ENCODE measurements at regions not wholly inside any gene's neighbourhood (a gene's known extent, or its start where the extent isn't known, plus 50 kb on each side); places are given as distances from the start of the nearest gene placed in this dataset.

GRCh38 chr5:97979740-97980139, 793.7 kb upstream of the RGMB start (continued):
- TF ChIP-seq E2F4 (CRISPR knock-in tag; IDR thresholded peaks at IDR 0.05; ENCODE audit: borderline replicate concordance, low read depth), result no peak

- Mint-ChIP-seq H3K36me3 (no peaks in the 10 kb centered on the region), H3K4me3 (no peak overlapping the region), H3K27me3 (ENCODE audit: low read depth) (no peaks in the 10 kb centered on the region), H3K4me1 (peaks cover 12% of the 10 kb centered on the region), H3K9me3 (peaks cover 4% of the 10 kb centered on the region), H3K27ac (no peak overlapping the region)
- POLR2A ChIA-PET, result no interaction called here
- CTCF ChIA-PET, result no interaction called here
- ATAC-seq (no peak), DNase-seq (ENCODE audit: low spot score) (no peak)
- TF ChIP-seq USF2 (CRISPR knock-in tag; IDR thresholded peaks at IDR 0.05) (no peak), HMGXB4 (CRISPR knock-in tag; IDR thresholded peaks at IDR 0.05) (no peak), ERG (CRISPR knock-in tag; IDR thresholded peaks at IDR 0.05) (no peak), ETV6 (CRISPR knock-in tag; IDR thresholded peaks at IDR 0.05) (no peak), E2F4 (CRISPR knock-in tag; IDR thresholded peaks at IDR 0.05; ENCODE audit: borderline replicate concordance, low read depth) (no peak), GTF2I (CRISPR knock-in tag; conservative IDR thresholded peaks at IDR 0.05) (no peak), ZNF232 (CRISPR knock-in tag; IDR thresholded peaks at IDR 0.05) (no peak), ZNF263 (CRISPR knock-in tag; IDR thresholded peaks at IDR 0.05; ENCODE audit: low read depth) (no peak), ZNF281 (CRISPR knock-in tag; IDR thresholded peaks at IDR 0.05) (no peak), ZNF317 (CRISPR knock-in tag; IDR thresholded peaks at IDR 0.05; ENCODE audit: borderline replicate concordance, low read depth) (no peak), TP53 (CRISPR knock-in tag; IDR thresholded peaks at IDR 0.05) (no peak), HMGA2 (CRISPR knock-in tag; IDR thresholded peaks at IDR 0.05) (no peak), ZNF219 (CRISPR knock-in tag; IDR thresholded peaks at IDR 0.05; ENCODE audit: borderline replicate concordance) (no peak)
Observed at GRCh38 chr5:97980291-97980690, 793.2 kb upstream of the RGMB start.

- peak overlapping the region; percentile 2; the same call in 1 of the 2 replicates for H3K27ac Mint-ChIP-seq
- ATAC-seq (peak; percentile 64; the same call in 1 of the 2 replicates), DNase-seq (ENCODE audit: low spot score) (no peak)
- peaks cover 6% of the 10 kb centered on the region for H3K4me1 Mint-ChIP-seq
- ChIA-PET POLR2A (no interaction called here), CTCF (no interaction called here)
- H3K4me3 Mint-ChIP-seq, result no peak overlapping the region
- H3K36me3 Mint-ChIP-seq, result peaks cover 5% of the 10 kb centered on the region
- peaks cover 5% of the 10 kb centered on the region; the same call in 1 of the 2 replicates for H3K9me3 Mint-ChIP-seq
- H3K27me3 Mint-ChIP-seq (ENCODE audit: low read depth), result no peaks in the 10 kb centered on the region
- TF ChIP-seq ELF4 (CRISPR knock-in tag; IDR thresholded peaks at IDR 0.05; ENCODE audit: low read depth) (no peak), USF2 (CRISPR knock-in tag; IDR thresholded peaks at IDR 0.05) (no peak), STAT6 (CRISPR knock-in tag; conservative IDR thresholded peaks at IDR 0.05; ENCODE audit: low read depth) (no peak), TP53 (CRISPR knock-in tag; IDR thresholded peaks at IDR 0.05) (no peak), ZMAT4 (CRISPR knock-in tag; IDR thresholded peaks at IDR 0.05) (no peak), NR2C2 (CRISPR knock-in tag; IDR thresholded peaks at IDR 0.05) (no peak), ZBTB21 (CRISPR knock-in tag; IDR thresholded peaks at IDR 0.05; ENCODE audit: borderline replicate concordance) (no peak), ATF1 (CRISPR knock-in tag; IDR thresholded peaks at IDR 0.05) (no peak)
Observed at GRCh38 chr5:97986069-97986468, 787.4 kb upstream of the RGMB start.

Data from WTC11 (cell line).